ENCODE measurements at regions not wholly inside any gene's neighbourhood (a gene's known extent, or its start where the extent isn't known, plus 50 kb on each side); places are given as distances from the start of the nearest gene placed in this dataset.

DNA sequence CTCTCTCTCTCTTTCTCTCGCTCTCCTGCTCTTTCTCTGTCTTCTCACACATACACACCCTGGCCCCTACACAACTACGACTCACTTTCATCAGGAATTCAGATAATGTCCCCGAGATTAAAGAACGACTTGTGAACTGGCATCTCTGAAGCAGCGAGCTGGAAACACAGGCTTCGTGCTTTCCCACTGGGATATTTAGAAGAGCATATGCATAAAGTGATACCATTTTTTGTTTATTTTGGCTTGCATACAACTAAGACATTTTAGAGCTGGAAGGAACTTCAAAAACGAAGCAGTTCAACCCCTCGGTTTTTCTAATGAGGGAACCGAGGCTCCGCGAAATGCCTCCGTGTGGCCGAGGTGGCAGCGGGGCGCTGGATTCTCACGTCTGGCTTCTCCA, 88.6 kb downstream of the ZBTB18 start:
- TF ChIP-seq ETV6 (CRISPR knock-in tag; IDR thresholded peaks at IDR 0.05) (no peak), SP1 (CRISPR knock-in tag; conservative IDR thresholded peaks at IDR 0.05) (no peak)
- TF ChIP-seq, protein P1, sequence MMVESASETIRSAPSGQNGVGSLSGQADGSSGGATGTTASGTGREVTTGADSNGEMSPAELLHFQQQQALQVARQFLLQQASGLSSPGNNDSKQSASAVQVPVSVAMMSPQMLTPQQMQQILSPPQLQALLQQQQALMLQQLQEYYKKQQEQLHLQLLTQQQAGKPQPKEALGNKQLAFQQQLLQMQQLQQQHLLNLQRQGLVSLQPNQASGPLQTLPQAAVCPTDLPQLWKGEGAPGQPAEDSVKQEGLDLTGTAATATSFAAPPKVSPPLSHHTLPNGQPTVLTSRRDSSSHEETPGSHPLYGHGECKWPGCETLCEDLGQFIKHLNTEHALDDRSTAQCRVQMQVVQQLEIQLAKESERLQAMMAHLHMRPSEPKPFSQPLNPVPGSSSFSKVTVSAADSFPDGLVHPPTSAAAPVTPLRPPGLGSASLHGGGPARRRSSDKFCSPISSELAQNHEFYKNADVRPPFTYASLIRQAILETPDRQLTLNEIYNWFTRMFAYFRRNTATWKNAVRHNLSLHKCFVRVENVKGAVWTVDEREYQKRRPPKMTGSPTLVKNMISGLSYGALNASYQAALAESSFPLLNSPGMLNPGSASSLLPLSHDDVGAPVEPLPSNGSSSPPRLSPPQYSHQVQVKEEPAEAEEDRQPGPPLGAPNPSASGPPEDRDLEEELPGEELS (CRISPR knock-in tag; IDR thresholded peaks at IDR 0.05): no peak
